CD14-positive monocyte (primary cell): ENCODE measurements at regions not wholly inside any gene's neighbourhood (a gene's known extent, or its start where the extent isn't known, plus 50 kb on each side); places are given as distances from the start of the nearest gene placed in this dataset.

Experiments used
- DNase-seq, 3 donors: peaks; one replicate each; pipeline ENCODE4 v3.0.0-alpha.2; 2011 to 2022
- H2AFZ ChIP-seq: 2 replicates; pipeline ENCODE4 v1.6.0; 2012; ENCODE audit warnings: mild to moderate bottlenecking, low read depth, low read length, inconsistent platforms; ENCODE audit not compliant: insufficient read depth, poor library complexity, severe bottlenecking
- H3K27ac ChIP-seq, 2 donors: 1 replicate in 1 of 2; 2 replicates in 1 of 2; pipeline ENCODE4 v1.5.1; 2012 to 2013; ENCODE audit warnings: low read length in 2 of 2, control low read depth in 1 of 2, inconsistent platforms in 1 of 2, low read depth in 1 of 2, mild to moderate bottlenecking in 1 of 2
- H3K27me3 ChIP-seq, 2 donors: one replicate each; pipeline versions ENCODE4 v1.6.0 to v1.6.1; 2011 to 2013; ENCODE audit warnings: low read length in 2 of 2; ENCODE audit not compliant: control insufficient read depth in 2 of 2, insufficient read depth in 2 of 2
- H3K36me3 ChIP-seq, 2 donors: replicated peaks in 1 of 2; 1 replicate in 1 of 2; 2 replicates in 1 of 2; pipeline versions ENCODE4 v1.5.1 to v1.6.1; 2012 to 2013; ENCODE audit warnings: low read length in 2 of 2, control low read depth in 1 of 2, inconsistent platforms in 1 of 2, mild to moderate bottlenecking in 1 of 2; ENCODE audit not compliant: insufficient read depth in 2 of 2, control insufficient read depth in 1 of 2
- H3K4me1 ChIP-seq, 2 donors: 1 replicate in 1 of 2; 2 replicates in 1 of 2; pipeline versions ENCODE4 v1.5.1 to v1.6.1; 2012 to 2013; ENCODE audit warnings: low read length in 2 of 2, control low read depth in 1 of 2, inconsistent platforms in 1 of 2, mild to moderate bottlenecking in 1 of 2, moderate library complexity in 1 of 2; ENCODE audit not compliant: insufficient read depth in 2 of 2, control insufficient read depth in 1 of 2
- H3K4me2 ChIP-seq: replicated peaks from 2 replicates; pipeline ENCODE3; 2012; ENCODE audit warnings: low read length, moderate library complexity, mild to moderate bottlenecking; ENCODE audit not compliant: poor library complexity, severe bottlenecking; ENCODE audit errors: extremely low read depth
- H3K4me3 ChIP-seq, 3 experiments: fragments of 200-600 bp in 1 of 3; sonication (generic) in 1 of 3; replicated peaks in 1 of 3; 1 replicate in 2 of 3; 2 replicates in 1 of 3; pipeline ENCODE4 v1.5.1; 2011 to 2013; ENCODE audit warnings: low read length in 3 of 3, mild to moderate bottlenecking in 3 of 3, control low read depth in 2 of 3, low read depth in 2 of 3, inconsistent platforms in 1 of 3, moderate library complexity in 1 of 3
- H3K79me2 ChIP-seq: 2 replicates; pipeline ENCODE4 v1.6.0; 2012; ENCODE audit warnings: mild to moderate bottlenecking, control low read depth, inconsistent platforms, low read length, moderate library complexity; ENCODE audit not compliant: insufficient read depth
- H3K9ac ChIP-seq: 2 replicates; pipeline ENCODE4 v1.6.0; 2017; ENCODE audit warnings: low read length, mild to moderate bottlenecking; ENCODE audit not compliant: insufficient read depth, poor library complexity, severe bottlenecking
- H3K9me3 ChIP-seq, 2 donors: replicated peaks in 1 of 2; 1 replicate in 1 of 2; 2 replicates in 1 of 2; pipeline versions ENCODE4 v1.5.1 to v1.6.1; 2012 to 2013; ENCODE audit warnings: low read length in 2 of 2, control low read depth in 1 of 2; ENCODE audit not compliant: control insufficient read depth in 1 of 2, insufficient read depth in 1 of 2
- H4K20me1 ChIP-seq: 2 replicates; pipeline ENCODE4 v1.6.0; 2012; ENCODE audit warnings: mild to moderate bottlenecking, low read length, control low read depth, moderate library complexity; ENCODE audit not compliant: insufficient read depth
- H3K27ac Mint-ChIP-seq, 7 donors: one replicate each; pipeline ENCODE4 v1.8.0; 2020; ENCODE audit warnings: mild to moderate bottlenecking in 7 of 7, mixed read lengths in 7 of 7, moderate library complexity in 6 of 7, inconsistent platforms in 2 of 7
- H3K27me3 Mint-ChIP-seq, 3 donors: one replicate each; pipeline ENCODE4 v1.8.0; 2021 to 2022; ENCODE audit warnings: low read depth in 3 of 3, mild to moderate bottlenecking in 3 of 3, mixed read lengths in 3 of 3, moderate library complexity in 3 of 3, inconsistent platforms in 1 of 3
- H3K36me3 Mint-ChIP-seq, 2 donors: one replicate each; pipeline ENCODE4 v1.8.0; 2020; ENCODE audit warnings: mixed read lengths in 2 of 2, inconsistent platforms in 1 of 2, mild to moderate bottlenecking in 1 of 2
- H3K4me1 Mint-ChIP-seq: one replicate; pipeline ENCODE4 v1.8.0; 2020; ENCODE audit warnings: mild to moderate bottlenecking, mixed read lengths
- H3K4me3 Mint-ChIP-seq, 2 donors: one replicate each; pipeline ENCODE4 v1.8.0; 2020; ENCODE audit warnings: mild to moderate bottlenecking in 2 of 2, mixed read lengths in 2 of 2, moderate library complexity in 1 of 2
- H3K9me3 Mint-ChIP-seq, 7 donors: one replicate each; pipeline ENCODE4 v1.8.0; 2020 to 2022; ENCODE audit warnings: mixed read lengths in 7 of 7, mild to moderate bottlenecking in 6 of 7, moderate library complexity in 6 of 7, inconsistent platforms in 2 of 7
- WGBS: methylation state at CpG from one replicate; pipeline ENCODE4 v1.1.5; 2013; ENCODE audit warnings: missing lambda C conversion rate; ENCODE audit not compliant: insufficient coverage; 5-methylcytosine and 5-hydroxymethylcytosine counted together
- intact Hi-C, 2 donors: fragments of 100-400 bp; cut with micrococcal nuclease; formaldehyde crosslinking; loops; one replicate each; pipeline versions ENCODE4 v1.15.0 to v1.15.1; 2023
- TF ChIP-seq, protein P1 (sequence below): fragments of 200-600 bp; IDR thresholded peaks from one replicate; pipeline ENCODE4 v1.8.0; 2022; ENCODE audit warnings: antibody characterized with exemption, mild to moderate bottlenecking

DNA sequence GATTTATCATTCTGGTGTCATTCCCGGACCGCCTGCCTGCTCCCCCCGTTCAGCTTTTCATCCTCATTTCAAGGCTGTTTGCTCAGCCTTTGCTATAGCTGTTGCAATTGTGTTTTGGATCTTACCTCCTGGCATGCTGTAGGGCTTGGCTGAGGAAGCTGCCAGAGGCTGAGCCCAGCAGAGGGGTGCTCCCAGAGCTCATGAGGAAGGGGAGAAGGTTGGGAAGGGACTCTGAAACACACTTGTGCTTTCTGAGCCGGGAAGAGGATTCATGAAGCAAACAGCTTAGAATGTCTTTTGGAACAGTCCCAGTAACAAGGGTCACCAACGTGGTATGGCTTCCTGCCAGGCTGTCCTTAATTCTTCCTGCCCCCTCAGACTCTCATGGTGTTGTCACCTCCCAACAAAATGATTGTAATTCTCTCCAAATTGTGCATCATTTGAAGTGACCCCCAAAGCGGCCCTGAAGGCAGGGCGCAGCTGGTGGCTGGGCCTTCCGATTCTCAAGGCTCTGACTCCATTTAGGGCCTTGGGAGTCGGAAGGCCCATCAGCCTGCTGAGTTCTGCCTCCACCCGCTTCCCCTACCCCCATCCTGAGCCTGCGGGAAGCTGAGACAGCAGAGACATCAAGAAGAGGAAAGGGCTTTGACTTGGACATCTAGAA, 111.9 kb upstream of the ARHGAP5 start:
- Histone ChIP-seq H3K27me3 (no peaks in the 10 kb centered on the region), H3K4me2 (no peak overlapping the region), H4K20me1 (no peaks in the 10 kb centered on the region), H3K9me3 (peaks cover 0 to 3% of the 10 kb centered on the region in 2 donors), H3K79me2 (no peaks in the 10 kb centered on the region), H3K27ac (no peak overlapping the region), H3K4me1 (peaks cover 0 to 6% of the 10 kb centered on the region in 2 donors), H3K9ac (no peak overlapping the region), H3K36me3 (no peaks in the 10 kb centered on the region), H3K4me3 (no peak overlapping the region), H2AFZ (no peak overlapping the region)
- 77% methylated on average over 10 of the region's 11 CpGs for WGBS
- TF ChIP-seq, protein P1, sequence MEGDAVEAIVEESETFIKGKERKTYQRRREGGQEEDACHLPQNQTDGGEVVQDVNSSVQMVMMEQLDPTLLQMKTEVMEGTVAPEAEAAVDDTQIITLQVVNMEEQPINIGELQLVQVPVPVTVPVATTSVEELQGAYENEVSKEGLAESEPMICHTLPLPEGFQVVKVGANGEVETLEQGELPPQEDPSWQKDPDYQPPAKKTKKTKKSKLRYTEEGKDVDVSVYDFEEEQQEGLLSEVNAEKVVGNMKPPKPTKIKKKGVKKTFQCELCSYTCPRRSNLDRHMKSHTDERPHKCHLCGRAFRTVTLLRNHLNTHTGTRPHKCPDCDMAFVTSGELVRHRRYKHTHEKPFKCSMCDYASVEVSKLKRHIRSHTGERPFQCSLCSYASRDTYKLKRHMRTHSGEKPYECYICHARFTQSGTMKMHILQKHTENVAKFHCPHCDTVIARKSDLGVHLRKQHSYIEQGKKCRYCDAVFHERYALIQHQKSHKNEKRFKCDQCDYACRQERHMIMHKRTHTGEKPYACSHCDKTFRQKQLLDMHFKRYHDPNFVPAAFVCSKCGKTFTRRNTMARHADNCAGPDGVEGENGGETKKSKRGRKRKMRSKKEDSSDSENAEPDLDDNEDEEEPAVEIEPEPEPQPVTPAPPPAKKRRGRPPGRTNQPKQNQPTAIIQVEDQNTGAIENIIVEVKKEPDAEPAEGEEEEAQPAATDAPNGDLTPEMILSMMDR: no peak
- Mint-ChIP-seq H3K9me3 (peaks cover 0 to 12% (median 5%) of the 10 kb centered on the region in 7 donors), H3K36me3 (no peaks in the 10 kb centered on the region), H3K27ac (no peak overlapping the region), H3K27me3 (peaks cover 0 to 2% (median 0%) of the 10 kb centered on the region in 3 donors), H3K4me3 (no peak overlapping the region), H3K4me1 (peaks cover 5% of the 10 kb centered on the region)
- intact Hi-C loops: no loop called here
- no peak for DNase-seq

DNA sequence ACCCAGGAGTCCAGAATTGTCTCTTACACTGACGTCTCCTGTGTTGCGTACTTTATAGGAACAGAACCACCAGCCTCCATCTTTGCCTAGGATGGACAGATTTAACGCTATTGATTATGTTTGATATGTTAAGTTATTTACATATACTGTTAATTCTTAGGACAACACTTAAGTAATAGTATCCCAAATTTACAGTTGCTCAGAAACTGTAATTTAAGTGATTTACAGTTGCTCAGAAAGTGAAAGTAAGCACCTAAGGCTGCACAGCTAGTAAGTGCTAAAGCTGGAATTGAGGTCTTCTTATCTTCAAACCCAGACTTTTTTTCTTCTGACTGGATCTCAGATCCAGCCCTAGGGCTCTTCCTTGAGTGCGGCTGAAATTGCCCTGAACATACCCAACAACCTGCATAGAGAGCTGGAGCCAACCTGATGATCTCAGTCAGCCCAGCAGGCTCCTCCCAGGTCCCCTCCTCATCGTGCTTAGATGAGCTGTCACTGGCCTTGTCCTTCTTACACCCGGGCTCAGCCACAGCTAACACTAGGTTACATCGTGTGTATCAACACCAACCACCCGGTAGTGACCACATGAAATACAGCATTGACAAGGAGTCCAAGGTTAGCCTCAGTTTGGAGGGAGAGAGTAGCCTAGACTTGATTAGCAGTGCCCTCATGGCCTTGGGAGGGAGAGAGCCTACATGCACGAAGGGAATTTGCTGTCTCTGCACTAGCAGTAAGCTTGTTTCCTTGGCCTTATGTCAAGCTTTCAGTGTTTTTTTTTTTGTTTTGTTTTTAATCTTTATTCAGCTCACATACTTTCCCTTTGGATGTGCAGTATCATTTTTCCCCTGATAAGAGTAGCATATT, 111.1 kb upstream of the ARHGAP5 start:
- no peak overlapping the region for H3K27ac Mint-ChIP-seq
- DNase-seq: no peak
- no peak overlapping the region for H3K9ac ChIP-seq
- H3K27me3 ChIP-seq: no peaks in the 10 kb centered on the region
- H3K36me3 Mint-ChIP-seq: no peaks in the 10 kb centered on the region
- H3K27ac ChIP-seq: no peak overlapping the region
- H2AFZ ChIP-seq: no peak overlapping the region
- TF ChIP-seq, protein P1: no peak
- no peaks in the 10 kb centered on the region for H4K20me1 ChIP-seq
- 38% methylated on average over 1 of the region's 9 CpGs for WGBS
- H3K79me2 ChIP-seq: no peaks in the 10 kb centered on the region
- H3K4me1 Mint-ChIP-seq: peaks cover 5% of the 10 kb centered on the region
- no peaks in the 10 kb centered on the region for H3K36me3 ChIP-seq
- intact Hi-C loops: no loop called here
- H3K27me3 Mint-ChIP-seq: peaks cover 0 to 2% (median 0%) of the 10 kb centered on the region in 3 donors
- peaks cover 0 to 6% of the 10 kb centered on the region in 2 donors for H3K4me1 ChIP-seq
- no peak overlapping the region for H3K4me3 Mint-ChIP-seq
- peaks cover 0 to 8% (median under 1%) of the 10 kb centered on the region in 7 donors for H3K9me3 Mint-ChIP-seq
- H3K4me2 ChIP-seq: no peak overlapping the region
- peaks cover 0 to 3% of the 10 kb centered on the region in 2 donors for H3K9me3 ChIP-seq
- H3K4me3 ChIP-seq: no peak overlapping the region
